Neutrophil (primary cell): ENCODE measurements at regions not wholly inside any gene's neighbourhood (a gene's known extent, or its start where the extent isn't known, plus 50 kb on each side); places are given as distances from the start of the nearest gene placed in this dataset.

Experiments
- H3K27ac ChIP-seq: fragments of 200-600 bp; sonication (generic); 2 replicates; pipeline ENCODE4 v1.5.1; 2016; ENCODE audit warnings: mild to moderate bottlenecking, moderate library complexity
- H3K27me3 ChIP-seq: fragments of 200-600 bp; sonication (generic); 2 replicates; pipeline ENCODE4 v1.6.0; 2016; ENCODE audit warnings: mild to moderate bottlenecking
- H3K36me3 ChIP-seq: fragments of 200-600 bp; sonication (generic); 2 replicates; pipeline ENCODE4 v1.5.1; 2017
- H3K4me1 ChIP-seq, 2 experiments: fragments of 200-600 bp in 1 of 2; sonication (generic) in 1 of 2; 1 replicate in 1 of 2; 2 replicates in 1 of 2; pipeline versions ENCODE4 v1.5.1 to v1.6.1; 2013 to 2016; ENCODE audit warnings: low read depth in 1 of 2, low read length in 1 of 2, mild to moderate bottlenecking in 1 of 2, moderate library complexity in 1 of 2; ENCODE audit not compliant: control insufficient read depth in 1 of 2, insufficient read depth in 1 of 2
- H3K4me3 ChIP-seq, 2 experiments: fragments of 200-600 bp in 1 of 2; sonication (generic) in 1 of 2; 1 replicate in 1 of 2; 2 replicates in 1 of 2; pipeline ENCODE4 v1.5.1; 2013 to 2016; ENCODE audit warnings: low read depth in 1 of 2, low read length in 1 of 2, mild to moderate bottlenecking in 1 of 2, moderate library complexity in 1 of 2
- H3K9me3 ChIP-seq: fragments of 200-600 bp; sonication (generic); 2 replicates; pipeline ENCODE4 v1.5.1; 2016
- TF ChIP-seq, protein P1 (sequence below): fragments of 200-600 bp; sonication (generic); IDR thresholded peaks from 2 replicates; pipeline ENCODE4 v1.5.1; 2016; ENCODE audit warnings: antibody characterized with exemption

DNA sequence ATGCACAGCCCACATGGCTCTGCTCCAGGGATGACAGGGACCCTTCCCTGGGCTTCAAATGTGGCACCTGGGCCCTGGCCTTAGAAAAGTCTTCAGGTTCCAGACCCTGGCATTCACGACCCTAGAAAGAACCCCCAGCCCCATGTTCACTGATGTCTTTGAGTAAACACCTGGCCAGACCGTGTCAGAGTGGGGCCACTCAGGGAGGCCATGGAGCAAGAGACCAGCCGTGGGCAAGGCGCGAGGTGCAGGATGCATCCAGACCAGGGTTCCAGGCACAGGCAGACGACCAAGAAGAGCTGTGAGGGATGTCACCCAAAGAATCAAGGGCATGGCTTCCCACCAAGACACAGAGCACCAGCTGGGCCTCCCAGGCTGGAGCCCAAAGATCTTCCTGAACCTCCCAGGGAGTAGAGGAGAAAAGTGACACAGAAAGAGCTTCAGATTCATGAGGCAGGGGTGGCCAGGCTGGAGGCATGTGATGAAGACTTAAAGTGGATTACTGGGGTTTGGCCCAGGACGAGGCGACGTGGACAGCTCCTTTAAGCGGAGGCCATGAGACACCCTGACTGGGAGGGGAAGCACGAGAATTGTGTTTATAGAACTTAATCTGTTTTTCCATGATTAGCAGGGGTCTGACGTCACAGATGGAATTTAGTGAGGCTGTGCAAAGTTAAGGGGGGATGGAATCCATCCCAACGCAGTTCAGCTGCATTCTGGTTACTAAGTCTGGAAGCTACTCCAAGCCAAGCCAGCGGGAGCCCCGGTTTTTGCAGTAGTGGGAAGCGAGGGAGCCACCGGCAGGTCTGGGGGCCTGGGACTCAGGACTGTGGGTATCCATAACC, 61.6 kb downstream of the ARL6IP4 start:
- Histone ChIP-seq H3K4me3 (no peak overlapping the region), H3K36me3 (no peaks in the 10 kb centered on the region), H3K27ac (no peak overlapping the region), H3K4me1 (no peaks in the 10 kb centered on the region), H3K27me3 (no peaks in the 10 kb centered on the region), H3K9me3 (no peaks in the 10 kb centered on the region)
- TF ChIP-seq, protein P1, sequence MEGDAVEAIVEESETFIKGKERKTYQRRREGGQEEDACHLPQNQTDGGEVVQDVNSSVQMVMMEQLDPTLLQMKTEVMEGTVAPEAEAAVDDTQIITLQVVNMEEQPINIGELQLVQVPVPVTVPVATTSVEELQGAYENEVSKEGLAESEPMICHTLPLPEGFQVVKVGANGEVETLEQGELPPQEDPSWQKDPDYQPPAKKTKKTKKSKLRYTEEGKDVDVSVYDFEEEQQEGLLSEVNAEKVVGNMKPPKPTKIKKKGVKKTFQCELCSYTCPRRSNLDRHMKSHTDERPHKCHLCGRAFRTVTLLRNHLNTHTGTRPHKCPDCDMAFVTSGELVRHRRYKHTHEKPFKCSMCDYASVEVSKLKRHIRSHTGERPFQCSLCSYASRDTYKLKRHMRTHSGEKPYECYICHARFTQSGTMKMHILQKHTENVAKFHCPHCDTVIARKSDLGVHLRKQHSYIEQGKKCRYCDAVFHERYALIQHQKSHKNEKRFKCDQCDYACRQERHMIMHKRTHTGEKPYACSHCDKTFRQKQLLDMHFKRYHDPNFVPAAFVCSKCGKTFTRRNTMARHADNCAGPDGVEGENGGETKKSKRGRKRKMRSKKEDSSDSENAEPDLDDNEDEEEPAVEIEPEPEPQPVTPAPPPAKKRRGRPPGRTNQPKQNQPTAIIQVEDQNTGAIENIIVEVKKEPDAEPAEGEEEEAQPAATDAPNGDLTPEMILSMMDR, result no peak

DNA sequence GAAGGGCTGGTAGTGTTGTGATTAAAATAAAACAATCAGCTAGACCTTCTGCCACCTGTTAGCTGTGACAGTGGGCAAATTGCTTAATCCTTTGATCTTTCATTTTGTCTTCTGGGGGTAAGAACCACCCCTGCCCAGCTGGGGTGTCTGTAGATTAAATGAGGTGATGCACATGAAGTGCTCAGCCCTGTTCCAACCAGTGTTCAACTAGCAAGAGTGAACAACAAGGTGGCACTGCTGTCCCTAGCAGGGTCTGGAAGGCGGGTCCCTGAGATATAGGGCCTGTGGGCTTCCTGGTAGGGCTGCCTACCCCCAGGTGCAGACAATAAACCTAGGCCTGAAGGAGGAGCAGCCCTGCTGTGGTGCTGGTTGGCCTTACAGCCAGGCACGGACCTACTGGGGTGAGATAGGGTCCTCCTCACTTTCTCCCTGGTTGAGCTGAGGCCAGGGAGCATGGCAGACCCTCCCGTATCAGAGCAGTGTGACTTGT, 60.6 kb downstream of the ARL6IP4 start:
- H3K9me3 ChIP-seq, result no peaks in the 10 kb centered on the region
- no peaks in the 10 kb centered on the region for H3K27me3 ChIP-seq
- TF ChIP-seq, protein P1, result no peak
- no peaks in the 10 kb centered on the region for H3K36me3 ChIP-seq
- no peaks in the 10 kb centered on the region for H3K4me1 ChIP-seq
- H3K27ac ChIP-seq, result no peak overlapping the region
- no peak overlapping the region for H3K4me3 ChIP-seq

DNA sequence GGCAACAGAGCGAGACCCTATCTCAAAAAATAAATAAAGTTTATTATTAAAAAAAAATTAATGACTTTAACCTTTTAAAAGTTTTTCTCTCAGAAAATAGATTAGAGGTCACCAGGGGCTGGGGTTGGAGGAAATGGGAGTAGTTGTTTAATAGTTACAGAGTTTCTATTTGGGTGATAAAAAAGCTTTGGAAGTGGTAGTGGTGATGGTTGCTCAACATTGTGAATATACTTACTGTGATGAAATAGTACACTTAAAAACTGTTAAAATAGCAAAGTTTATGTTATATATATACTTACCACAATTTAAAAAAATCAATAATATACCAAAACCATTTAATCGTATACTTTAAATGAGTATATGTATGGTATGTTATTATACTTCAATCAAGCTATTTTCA, 59.6 kb downstream of the ARL6IP4 start:
- H3K27ac ChIP-seq, result no peak overlapping the region

DNA sequence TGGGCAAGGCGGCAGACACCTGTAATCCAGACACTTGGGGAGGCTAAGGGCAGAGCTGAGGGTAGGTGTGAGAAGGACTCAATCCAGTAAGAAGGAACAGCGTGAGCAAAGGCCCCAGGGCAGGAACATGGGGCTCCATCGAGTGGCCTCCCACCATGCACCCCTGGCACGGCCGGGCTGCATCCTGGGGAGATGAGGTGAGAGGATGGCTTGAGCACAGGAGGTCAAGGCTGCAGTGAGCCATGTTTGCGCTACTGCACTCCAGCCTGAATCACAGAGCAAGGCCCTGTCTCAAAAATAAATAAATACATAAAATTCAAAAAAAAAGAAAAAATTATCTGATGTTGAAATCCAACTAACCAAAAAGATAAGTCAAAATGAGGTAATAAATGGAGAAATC, 58.5 kb downstream of the ARL6IP4 start:
- Histone ChIP-seq H3K4me3 (no peak overlapping the region), H3K36me3 (no peaks in the 10 kb centered on the region), H3K27me3 (no peaks in the 10 kb centered on the region), H3K9me3 (no peaks in the 10 kb centered on the region), H3K4me1 (peaks cover 5 to 8% of the 10 kb centered on the region in 2 experiments), H3K27ac (no peak overlapping the region)
- TF ChIP-seq, protein P1, result no peak

More for the DNA sequence above, 59.6 kb downstream of the ARL6IP4 start:
- no peaks in the 10 kb centered on the region for H3K9me3 ChIP-seq
- TF ChIP-seq, protein P1, result no peak
- H3K4me3 ChIP-seq, result no peak overlapping the region
- no peaks in the 10 kb centered on the region for H3K4me1 ChIP-seq
- no peaks in the 10 kb centered on the region for H3K36me3 ChIP-seq
- H3K27me3 ChIP-seq, result no peaks in the 10 kb centered on the region

DNA sequence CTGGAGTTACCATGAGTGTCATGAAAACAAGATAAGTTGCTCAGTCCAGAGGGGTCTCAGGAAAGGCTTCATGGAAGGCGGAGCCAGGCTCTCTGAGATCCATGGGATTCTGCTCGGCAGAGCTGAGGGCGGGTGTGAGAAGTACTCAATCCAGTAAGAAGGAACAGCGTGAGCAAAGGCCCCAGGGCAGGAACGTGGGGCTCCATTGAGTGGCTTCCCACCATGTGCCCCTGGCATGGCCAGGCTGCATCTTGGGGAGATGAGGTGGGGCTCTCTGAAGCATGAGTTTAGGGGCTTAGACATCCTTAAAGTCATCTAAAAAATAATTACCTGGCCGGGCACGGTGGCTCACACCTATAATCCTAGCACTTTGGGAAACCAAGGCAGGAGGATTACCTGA, 58.0 kb downstream of the ARL6IP4 start:
- Histone ChIP-seq H3K27me3 (no peaks in the 10 kb centered on the region), H3K9me3 (no peaks in the 10 kb centered on the region), H3K27ac (no peak overlapping the region), H3K36me3 (no peaks in the 10 kb centered on the region), H3K4me1 (peaks cover 9 to 13% of the 10 kb centered on the region in 2 experiments), H3K4me3 (no peak overlapping the region)
- TF ChIP-seq, protein P1, result no peak
